ENCODE measurements at regions not wholly inside any gene's neighbourhood (a gene's known extent, or its start where the extent isn't known, plus 50 kb on each side); places are given as distances from the start of the nearest gene placed in this dataset.

GRCh38 chr2:52501715-52502475, 1265.7 kb upstream of the CHAC2 start:
- Histone ChIP-seq H3K36me3 (ENCODE audit: insufficient read depth) (peaks cover 10% of the 10 kb centered on the region), H2AFZ (peak overlapping the region; percentile 54; the same call in 1 of the 2 replicates), H3K9me2 (ENCODE audit: insufficient read depth) (no peaks in the 10 kb centered on the region), H3K27me3 (ENCODE audit: insufficient read depth) (no peaks in the 10 kb centered on the region), H3K4me1 (ENCODE audit: insufficient read depth) (no peaks in the 10 kb centered on the region), H3F3A (replicated peaks; ENCODE audit: low read depth) (no peaks in the 10 kb centered on the region), H3K79me2 (replicated peaks; ENCODE audit: insufficient read depth) (no peaks in the 10 kb centered on the region), H3K4me2 (no peak overlapping the region), H3K4me3 (no peak overlapping the region), H3K27ac (ENCODE audit: low read depth) (no peak overlapping the region), H4K20me1 (replicated peaks; ENCODE audit: insufficient read depth) (no peaks in the 10 kb centered on the region)
- H3K27me3 Mint-ChIP-seq (ENCODE audit: insufficient read depth, low read depth, poor library complexity), result no peaks in the 10 kb centered on the region
- H3K4me1 Mint-ChIP-seq, result no peaks in the 10 kb centered on the region
- no peak overlapping the region for H3K4me3 Mint-ChIP-seq
- peaks cover 20% of the 10 kb centered on the region for H3K9me3 Mint-ChIP-seq
- H3K36me3 Mint-ChIP-seq (ENCODE audit: low read depth), result peaks cover 16% of the 10 kb centered on the region
- TF ChIP-seq ETS1 (IDR thresholded peaks at IDR 0.05), result no peak
- TF ChIP-seq EZH2phosphoT487 (IDR thresholded peaks at IDR 0.05; ENCODE audit: unreplicated experiment), result no peak
- no peak for TF ChIP-seq ZNF462 (CRISPR knock-in tag; IDR thresholded peaks at IDR 0.05)
- TF ChIP-seq ZNF114 (CRISPR knock-in tag; IDR thresholded peaks at IDR 0.05), result no peak
- TF ChIP-seq POLR2AphosphoS5 (IDR thresholded peaks at IDR 0.05; ENCODE audit: low read depth), result no peak
- TF ChIP-seq REST (IDR thresholded peaks at IDR 0.05; ENCODE audit: unreplicated experiment), result no peak
- no peak for TF ChIP-seq JUNB (IDR thresholded peaks at IDR 0.05; ENCODE audit: unreplicated experiment)
- no peak for TF ChIP-seq CTCF (conservative IDR thresholded peaks at IDR 0.05; ENCODE audit: low read depth in 2 of 2)
- no peak for TF ChIP-seq STAT1 (IDR thresholded peaks at IDR 0.05; ENCODE audit: unreplicated experiment)
- TF ChIP-seq EZH2 (IDR thresholded peaks at IDR 0.05; ENCODE audit: low read depth, unreplicated experiment), result no peak
- TF ChIP-seq ZNF331 (CRISPR knock-in tag; IDR thresholded peaks at IDR 0.05; ENCODE audit: low read depth), result no peak
- TF ChIP-seq NANOG (IDR thresholded peaks at IDR 0.05; ENCODE audit: borderline replicate concordance), result no peak
- no peak for TF ChIP-seq CREB1 (CRISPR knock-in tag; IDR thresholded peaks at IDR 0.05; ENCODE audit: low read depth)
- no peak for ATAC-seq
- DNase-seq (ENCODE audit: low spot score), result no peak
- H3K27ac Mint-ChIP-seq, result no peak overlapping the region

Measured in GM23338 (cell line).